Progenitor cell of endocrine pancreas (in vitro differentiated cells): ENCODE measurements at regions not wholly inside any gene's neighbourhood (a gene's known extent, or its start where the extent isn't known, plus 50 kb on each side); places are given as distances from the start of the nearest gene placed in this dataset.

Experiments
- DNase-seq: peaks from one replicate; pipeline ENCODE4 v3.0.0; 2021; ENCODE audit warnings: low spot score; ENCODE audit not compliant: unreplicated experiment
- H3K27ac Mint-ChIP-seq: 2 replicates; pipeline ENCODE4 v1.8.0; 2021; ENCODE audit warnings: mild to moderate bottlenecking, moderate library complexity, mixed read lengths
- H3K27me3 Mint-ChIP-seq: 2 replicates; pipeline ENCODE4 v1.8.0; 2021; ENCODE audit warnings: mixed read lengths
- H3K36me3 Mint-ChIP-seq: 2 replicates; pipeline ENCODE4 v1.8.0; 2022; ENCODE audit warnings: mixed read lengths; ENCODE audit not compliant: insufficient read depth
- H3K4me1 Mint-ChIP-seq: 2 replicates; pipeline ENCODE4 v1.8.0; 2021; ENCODE audit warnings: low read depth, mixed read lengths
- H3K4me3 Mint-ChIP-seq: 2 replicates; pipeline ENCODE4 v1.8.0; 2021; ENCODE audit warnings: low read depth, mild to moderate bottlenecking, moderate library complexity, mixed read lengths
- H3K9me3 Mint-ChIP-seq: 2 replicates; pipeline ENCODE4 v1.8.0; 2021; ENCODE audit warnings: low read depth, mixed read lengths
- TF ChIP-seq, protein P1 (sequence below): fragments of 200-600 bp; sonication (generic); IDR thresholded peaks from one replicate; pipeline ENCODE4 v1.5.0; 2021; ENCODE audit warnings: antibody characterized with exemption, mild to moderate bottlenecking; ENCODE audit not compliant: unreplicated experiment

DNA sequence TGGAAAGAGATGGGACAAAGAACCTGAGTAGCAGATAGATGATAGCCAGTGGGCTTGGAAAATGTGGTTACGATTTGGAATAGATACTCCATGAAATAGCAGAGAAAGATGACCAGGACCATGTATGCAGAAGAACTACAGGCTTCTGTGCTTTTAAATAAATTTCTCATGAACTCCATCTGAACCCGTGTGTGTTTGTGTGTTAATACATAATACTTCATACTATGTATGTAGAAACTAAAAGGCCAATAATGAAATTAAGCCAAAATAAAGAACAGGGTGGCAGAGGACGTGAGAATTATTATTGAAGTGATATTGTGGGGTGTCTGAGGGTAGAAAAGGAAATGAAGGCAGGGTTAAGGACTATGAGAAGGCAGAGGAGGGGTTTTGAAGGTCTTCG, 385.1 kb upstream of the RPS23 start:
- Mint-ChIP-seq H3K27ac (no peak overlapping the region), H3K27me3 (no peaks in the 10 kb centered on the region), H3K36me3 (no peaks in the 10 kb centered on the region), H3K4me1 (peaks cover 17% of the 10 kb centered on the region), H3K4me3 (no peak overlapping the region), H3K9me3 (no peaks in the 10 kb centered on the region)
- TF ChIP-seq, protein P1, sequence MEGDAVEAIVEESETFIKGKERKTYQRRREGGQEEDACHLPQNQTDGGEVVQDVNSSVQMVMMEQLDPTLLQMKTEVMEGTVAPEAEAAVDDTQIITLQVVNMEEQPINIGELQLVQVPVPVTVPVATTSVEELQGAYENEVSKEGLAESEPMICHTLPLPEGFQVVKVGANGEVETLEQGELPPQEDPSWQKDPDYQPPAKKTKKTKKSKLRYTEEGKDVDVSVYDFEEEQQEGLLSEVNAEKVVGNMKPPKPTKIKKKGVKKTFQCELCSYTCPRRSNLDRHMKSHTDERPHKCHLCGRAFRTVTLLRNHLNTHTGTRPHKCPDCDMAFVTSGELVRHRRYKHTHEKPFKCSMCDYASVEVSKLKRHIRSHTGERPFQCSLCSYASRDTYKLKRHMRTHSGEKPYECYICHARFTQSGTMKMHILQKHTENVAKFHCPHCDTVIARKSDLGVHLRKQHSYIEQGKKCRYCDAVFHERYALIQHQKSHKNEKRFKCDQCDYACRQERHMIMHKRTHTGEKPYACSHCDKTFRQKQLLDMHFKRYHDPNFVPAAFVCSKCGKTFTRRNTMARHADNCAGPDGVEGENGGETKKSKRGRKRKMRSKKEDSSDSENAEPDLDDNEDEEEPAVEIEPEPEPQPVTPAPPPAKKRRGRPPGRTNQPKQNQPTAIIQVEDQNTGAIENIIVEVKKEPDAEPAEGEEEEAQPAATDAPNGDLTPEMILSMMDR: no peak
- no peak for DNase-seq

DNA sequence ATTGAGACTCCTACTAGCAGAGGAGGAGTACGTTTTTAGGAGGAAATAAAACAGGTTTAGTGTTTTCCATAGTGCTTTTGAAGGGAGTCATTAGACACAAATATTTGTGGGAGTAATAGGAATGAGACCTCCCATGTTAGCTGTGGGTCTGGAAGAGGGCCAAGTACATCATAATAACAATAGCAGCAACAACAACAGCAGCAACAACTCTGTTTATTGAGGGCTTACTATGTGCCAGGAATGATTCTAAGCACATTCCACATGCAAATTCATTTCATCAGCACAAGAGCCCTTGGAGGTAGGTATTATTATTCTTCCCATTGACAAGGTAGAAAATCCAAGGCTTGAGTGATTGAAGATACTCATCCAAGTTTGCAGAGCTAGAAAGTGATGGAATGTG, 384.2 kb upstream of the RPS23 start:
- H3K36me3 Mint-ChIP-seq: no peaks in the 10 kb centered on the region
- H3K9me3 Mint-ChIP-seq: no peaks in the 10 kb centered on the region
- TF ChIP-seq, protein P1: no peak
- H3K27me3 Mint-ChIP-seq: no peaks in the 10 kb centered on the region
- no peak overlapping the region for H3K27ac Mint-ChIP-seq
- H3K4me3 Mint-ChIP-seq: no peak overlapping the region
- peaks cover 17% of the 10 kb centered on the region for H3K4me1 Mint-ChIP-seq
- DNase-seq: no peak

DNA sequence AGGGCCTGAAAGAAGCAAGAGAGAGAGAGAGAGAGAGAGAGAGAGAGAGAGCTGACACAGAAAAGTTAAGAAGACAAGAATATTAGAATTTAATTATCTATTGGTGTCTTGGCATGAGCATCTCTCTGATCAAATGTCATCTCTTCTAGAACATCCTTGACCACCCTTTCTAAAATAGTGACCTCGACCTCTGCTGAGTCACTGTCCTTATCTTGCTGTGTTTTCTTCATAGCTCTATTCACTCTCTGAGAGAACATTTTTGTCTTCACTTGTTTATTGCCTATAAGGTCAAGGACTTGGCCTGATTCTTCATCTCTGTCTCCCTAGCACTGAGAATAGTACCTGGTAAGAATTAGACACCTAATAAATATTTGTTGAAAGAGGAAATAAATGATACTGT, 383.8 kb upstream of the RPS23 start:
- Mint-ChIP-seq H3K4me1 (peaks cover 17% of the 10 kb centered on the region), H3K36me3 (no peaks in the 10 kb centered on the region), H3K27ac (no peak overlapping the region), H3K27me3 (no peaks in the 10 kb centered on the region), H3K4me3 (no peak overlapping the region), H3K9me3 (no peaks in the 10 kb centered on the region)
- no peak for DNase-seq
- TF ChIP-seq, protein P1: no peak

DNA sequence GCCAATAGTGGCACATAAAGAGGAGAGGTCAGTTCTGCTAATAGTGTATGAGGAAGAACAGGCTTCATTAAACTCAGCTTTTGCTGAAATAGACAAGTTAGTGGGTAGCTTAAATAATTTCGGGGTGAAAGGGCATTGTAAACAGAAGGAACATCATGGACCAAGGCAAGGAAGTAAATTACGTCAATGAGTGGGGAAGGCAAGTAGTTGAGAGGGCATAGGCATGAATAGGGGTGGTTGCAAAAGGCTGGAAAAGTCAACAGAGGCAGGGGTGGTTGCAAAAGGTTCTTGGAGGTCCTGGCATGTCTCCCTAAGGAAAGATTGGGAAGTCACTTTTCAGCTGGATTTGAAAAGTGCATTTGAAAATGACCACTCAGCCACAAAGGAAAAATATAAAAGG, 383.3 kb upstream of the RPS23 start:
- Mint-ChIP-seq H3K36me3 (no peaks in the 10 kb centered on the region), H3K27me3 (no peaks in the 10 kb centered on the region), H3K9me3 (no peaks in the 10 kb centered on the region), H3K4me1 (peaks cover 17% of the 10 kb centered on the region), H3K27ac (no peak overlapping the region), H3K4me3 (no peak overlapping the region)
- no peak for DNase-seq
- TF ChIP-seq, protein P1: no peak

DNA sequence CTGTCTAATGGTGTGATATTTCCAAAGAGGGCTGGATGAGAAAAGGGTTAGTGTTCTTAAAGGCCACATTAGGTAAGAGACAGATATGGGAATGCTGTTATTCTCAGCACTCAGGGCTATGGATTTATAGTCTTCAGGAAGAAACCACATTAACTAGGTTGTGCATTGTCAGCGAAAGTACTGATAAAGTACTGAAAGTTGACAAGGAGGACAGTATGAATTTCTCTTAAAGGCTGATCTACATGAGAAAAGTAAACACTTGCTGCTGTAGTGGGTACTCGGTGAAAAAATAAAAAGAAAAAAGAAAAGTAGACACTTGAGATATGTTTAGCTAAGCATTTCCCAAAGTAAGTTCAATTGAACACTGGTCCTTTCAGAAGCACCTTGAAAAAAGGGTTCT, 381.0 kb upstream of the RPS23 start:
- no peaks in the 10 kb centered on the region for H3K36me3 Mint-ChIP-seq
- no peaks in the 10 kb centered on the region for H3K9me3 Mint-ChIP-seq
- no peak for DNase-seq
- TF ChIP-seq, protein P1: no peak
- H3K4me3 Mint-ChIP-seq: no peak overlapping the region
- peak overlapping the region; percentile 17 for H3K27ac Mint-ChIP-seq
- H3K4me1 Mint-ChIP-seq: peaks cover 11% of the 10 kb centered on the region
- H3K27me3 Mint-ChIP-seq: no peaks in the 10 kb centered on the region
